ENCODE measurements at regions not wholly inside any gene's neighbourhood (a gene's known extent, or its start where the extent isn't known, plus 50 kb on each side); places are given as distances from the start of the nearest gene placed in this dataset.

DNA sequence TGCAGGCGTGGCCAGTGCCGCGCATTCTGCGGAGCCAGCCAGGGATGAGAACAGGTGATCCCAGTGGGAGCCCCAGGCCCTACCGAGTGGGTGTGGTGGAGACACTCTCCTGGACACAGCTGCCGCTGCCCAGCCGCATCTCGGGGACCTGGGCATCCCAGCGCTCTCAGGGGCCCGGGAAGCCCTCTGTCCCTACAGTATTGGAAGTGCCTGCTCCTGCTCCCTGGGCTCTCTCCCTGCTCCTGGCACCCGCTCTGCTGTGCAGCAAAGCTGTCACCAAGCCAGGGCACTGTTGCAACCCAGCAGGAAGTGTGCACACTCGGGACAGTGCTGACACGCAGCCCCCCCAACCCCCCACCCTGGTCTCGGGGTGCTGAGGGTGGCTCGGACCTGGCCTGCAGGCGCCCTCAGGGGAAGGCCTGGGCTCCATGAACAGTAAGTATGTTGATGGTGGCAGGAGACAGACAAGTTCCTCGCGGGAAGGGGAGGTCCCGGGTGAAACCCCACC is 1177.4 kb upstream of the GBE1 start:
- DNase-seq: no peak

DNA sequence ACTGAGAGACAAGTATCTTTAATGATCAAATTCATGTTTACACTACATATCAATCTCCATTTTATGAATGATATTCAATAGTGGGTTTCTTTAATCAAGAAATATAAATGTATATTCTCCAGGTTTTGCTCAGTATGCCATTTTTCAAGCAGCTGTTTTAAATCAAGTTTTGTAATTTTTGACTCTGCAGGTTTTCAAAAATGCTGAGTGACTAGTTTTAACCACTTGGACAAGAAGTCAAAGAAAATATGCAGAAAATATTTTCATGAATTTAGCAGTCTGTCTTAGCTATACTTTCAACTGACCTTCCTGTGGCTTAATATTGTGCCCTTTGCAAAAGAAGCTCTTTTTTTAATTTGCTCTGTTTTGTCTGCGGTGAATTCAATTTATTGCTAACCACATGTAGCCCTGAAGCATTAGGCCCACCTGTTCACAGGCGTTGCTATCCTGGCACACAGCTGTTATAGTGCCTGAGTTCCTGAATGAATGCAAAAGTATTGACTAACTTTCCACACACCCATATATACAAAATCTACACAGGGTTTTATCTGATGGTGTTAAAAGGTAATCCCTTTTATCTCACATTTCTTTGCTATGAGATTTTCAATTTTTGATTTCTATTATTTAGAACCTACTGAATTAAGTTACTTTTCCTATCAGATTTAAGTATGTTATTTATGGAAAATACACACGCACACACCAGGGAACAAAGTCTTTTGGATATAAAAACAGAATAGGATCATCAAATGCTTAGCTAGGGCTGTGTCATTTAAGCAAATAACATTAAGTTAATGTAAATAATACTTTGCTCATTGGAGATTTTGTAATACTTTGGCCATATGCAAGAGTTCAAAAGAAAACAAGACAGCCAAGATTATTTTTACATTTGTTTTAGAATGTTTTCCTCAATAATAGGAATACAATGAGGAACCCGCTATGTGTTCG is 1166.1 kb upstream of the GBE1 start:
- no peak for DNase-seq

DNA sequence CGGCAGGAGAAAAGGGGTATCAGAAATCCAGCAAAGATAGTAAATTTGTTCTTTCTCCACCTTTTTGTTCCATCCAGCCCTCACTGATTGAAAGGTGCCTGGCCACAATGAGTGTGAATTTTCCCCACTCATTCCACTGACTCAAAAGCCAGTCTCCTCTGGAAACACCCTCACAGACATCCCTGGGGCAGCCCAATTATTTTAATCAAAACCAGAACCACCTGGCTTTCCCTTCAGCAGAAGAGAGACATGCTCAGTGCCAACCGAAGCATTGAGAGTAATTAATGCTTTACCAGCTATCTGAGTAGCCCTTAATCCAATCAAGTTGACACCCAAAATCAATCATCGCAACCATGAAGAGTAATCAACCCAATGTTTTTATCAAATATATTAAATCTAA is 1129.6 kb upstream of the GBE1 start:
- DNase-seq: no peak

DNA sequence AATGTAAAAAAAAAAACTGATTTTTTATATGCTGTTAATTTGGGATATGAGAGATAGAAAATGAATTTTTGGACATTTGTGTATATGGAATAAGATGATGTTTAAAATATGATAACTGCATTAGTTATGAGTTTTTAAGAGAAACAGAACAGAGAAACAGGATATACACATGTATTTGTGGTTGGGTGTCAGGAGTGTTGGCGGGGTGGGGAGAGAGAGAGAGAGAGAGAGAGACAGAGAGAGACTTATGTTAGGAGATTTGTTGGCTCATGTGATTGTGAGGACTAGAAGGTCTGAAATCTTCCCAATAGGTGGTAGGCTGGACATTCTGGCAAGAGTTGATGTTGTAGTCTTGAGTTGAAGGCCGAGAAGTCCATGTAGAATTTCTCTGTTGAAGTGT is 1121.6 kb upstream of the GBE1 start:
- no peak for DNase-seq

DNA sequence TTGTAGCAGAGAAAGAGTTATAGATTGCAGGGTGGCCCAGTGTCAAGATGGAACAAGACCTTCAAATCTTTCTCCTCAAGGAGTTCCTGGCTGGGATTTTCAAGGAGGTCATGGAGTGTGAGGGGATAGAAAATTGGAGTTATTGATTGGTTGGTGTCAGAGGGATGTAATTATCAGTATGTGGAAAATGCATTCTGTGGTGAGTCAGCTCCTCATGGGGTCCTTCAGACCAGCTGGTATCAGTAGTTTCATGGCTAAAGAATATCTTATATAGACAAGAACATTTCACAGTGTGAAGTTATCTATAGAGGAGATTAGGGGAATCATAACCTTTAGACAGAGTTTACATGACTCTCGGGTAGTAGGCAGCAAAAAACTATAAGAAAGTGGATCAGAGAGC is 1114.0 kb upstream of the GBE1 start:
- DNase-seq: no peak

DNA sequence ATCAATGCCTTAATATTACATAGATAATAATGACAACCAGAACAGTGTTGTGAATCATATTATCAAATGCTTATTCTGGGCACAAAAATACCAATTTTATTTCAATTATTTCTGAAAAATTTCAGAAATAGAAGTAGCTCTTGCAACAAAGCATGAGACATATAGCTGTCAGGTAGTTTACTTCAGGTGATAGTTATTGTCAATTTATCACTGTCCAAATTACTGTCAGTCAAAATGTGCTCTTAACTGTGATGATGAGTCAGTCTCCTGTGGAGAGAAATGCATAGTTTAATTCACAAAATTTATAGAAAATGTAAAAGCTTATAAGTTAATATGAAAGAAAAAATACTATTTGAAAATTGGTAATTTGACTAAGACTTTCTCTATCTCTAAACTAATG is 1078.4 kb upstream of the GBE1 start:
- DNase-seq: no peak

DNA sequence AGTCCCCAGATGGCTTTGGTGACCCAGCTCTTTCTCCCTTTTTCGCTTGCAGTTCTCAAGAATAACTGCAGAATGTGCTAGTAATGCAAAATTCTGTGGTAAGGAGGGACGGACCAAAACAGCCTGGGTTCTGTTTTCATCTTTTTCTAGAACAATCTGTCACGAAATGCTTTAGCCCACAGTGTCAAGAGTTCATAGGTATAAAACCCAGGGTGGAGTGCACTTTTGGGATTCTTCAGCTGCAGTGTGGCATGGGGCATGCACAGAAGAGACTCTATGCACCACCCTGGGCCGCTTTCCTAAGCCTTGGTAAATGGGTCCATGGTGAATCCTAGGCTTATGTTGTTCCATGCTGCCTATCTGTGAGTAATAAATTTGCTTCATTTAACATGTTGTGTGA is 1072.7 kb upstream of the GBE1 start:
- DNase-seq: no peak

DNA sequence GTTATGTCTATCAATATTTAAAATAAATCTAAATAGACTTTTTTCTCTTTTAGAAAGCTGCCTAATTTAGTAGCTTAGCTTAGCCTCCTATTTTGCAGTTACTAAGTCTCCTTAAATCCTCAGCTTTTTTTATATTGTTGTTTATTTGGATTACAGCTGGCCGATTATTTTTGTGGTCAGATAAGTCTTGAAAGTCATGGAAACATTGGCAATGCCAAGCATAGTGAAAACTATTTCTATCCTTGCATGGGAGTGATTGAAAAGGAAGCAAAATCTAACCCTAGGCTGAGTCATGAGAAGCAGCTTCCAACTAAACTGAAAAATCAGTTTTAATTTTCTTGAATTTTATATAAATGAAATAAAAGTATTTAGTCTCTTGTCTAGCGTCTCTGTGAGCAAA is 1063.0 kb upstream of the GBE1 start:
- DNase-seq: no peak

DNA sequence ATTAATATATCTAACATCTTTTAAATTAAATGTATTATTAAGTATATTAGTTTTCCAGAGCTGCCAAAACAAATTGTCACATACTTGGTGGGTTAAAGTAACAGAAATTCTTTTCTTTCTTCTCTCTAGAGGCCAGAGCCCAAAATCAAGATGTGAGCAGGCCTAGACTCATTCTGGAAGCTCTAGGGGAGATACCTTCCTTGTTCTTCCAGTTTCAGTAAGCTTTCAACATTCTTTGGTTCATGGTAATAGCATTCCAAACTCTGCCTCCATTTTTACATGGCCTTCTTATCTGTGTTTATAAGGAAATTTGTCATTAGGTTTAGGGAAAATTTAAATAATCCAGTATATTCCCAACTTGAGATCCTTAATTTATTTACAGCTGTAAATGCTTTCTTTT is 1054.6 kb upstream of the GBE1 start:
- no peak for DNase-seq

DNA sequence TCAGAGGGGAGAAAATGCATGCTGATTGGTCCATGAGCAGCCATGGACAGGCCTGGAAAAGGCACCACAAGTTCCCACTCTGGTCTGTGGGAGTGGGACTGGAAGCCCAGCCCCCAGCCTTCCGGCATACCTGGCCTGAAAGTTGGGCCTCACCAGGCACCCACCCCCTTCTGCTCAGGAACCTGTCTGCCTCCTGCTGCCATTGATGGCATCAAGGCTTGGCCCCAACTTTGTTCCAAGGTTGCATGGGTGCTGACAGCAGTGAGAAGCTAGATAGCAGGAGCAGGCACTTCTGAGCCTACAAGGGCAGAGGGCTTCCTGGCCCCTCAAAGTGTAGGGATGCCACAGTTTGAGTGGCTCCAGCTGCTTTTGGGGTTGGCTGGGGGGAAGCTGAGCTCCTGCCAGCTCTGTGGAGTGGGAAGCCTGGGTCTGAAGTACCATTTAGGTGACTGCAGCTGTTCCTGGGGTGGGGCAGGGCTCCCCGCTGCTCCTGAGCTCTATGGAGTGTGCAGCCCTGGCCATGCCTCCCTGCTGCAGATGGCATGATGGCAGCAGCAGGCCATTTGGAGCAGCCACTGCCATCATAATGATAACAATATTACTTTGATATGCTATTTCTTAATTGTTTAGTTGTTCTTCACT is 1054.1 kb upstream of the GBE1 start:
- no peak for DNase-seq

DNA sequence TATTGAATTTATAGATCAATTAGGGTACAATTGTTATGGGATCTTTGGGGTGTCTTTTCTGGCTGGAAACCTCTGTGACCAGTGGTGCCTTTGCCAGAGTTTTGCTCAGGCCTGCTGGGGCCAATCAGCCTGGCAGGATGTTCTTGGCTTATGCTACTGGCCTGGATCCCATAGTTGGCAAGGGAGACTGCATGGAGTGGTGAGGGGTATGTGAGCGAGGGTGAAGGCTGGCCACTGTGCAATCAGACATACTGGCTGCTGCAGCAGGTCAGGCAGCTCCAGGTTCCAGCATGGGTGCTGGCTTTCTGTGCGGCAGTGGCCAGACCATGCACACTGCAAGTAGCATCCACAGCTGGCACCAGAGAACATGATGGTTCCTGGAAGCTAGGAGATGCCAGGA is 1053.2 kb upstream of the GBE1 start:
- DNase-seq: no peak

DNA sequence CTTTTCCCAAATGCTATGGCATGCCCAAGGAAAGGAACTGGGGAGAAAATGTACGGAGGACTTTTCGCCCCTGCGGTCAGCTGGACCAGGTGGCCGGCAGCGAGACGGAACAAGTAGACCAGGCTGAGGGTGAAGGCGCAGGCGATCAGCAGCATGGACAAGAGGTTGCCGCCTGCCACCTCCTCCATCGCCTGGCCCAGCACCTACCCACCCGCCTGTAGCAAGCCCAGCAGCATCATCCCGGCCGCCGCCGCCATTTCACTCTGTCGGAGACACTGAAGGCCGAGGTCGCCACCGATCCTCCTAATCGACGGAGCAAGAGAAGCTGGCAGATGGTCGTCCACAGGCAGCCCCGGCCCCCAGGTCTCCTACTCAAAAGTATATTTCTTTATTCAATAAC is 1046.3 kb upstream of the GBE1 start:
- no peak for DNase-seq

DNA sequence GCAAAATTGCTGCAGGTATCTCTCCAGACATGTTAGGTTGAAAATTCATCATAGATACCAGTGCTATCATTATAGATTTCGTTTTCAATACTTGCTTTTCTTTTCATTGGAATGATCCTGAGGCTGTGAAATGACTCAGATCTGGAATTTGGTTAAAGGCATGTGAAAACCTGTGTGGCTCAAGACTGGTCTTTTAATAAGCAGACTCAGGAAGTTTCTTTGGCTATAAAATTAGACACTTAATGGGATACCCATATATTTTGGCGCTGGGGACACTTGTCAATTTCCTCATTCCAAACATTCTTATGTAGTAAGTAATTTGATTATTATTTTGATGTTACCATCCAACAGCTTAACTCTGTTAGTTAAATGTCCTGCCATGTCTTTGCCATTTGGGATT is 1041.1 kb upstream of the GBE1 start:
- no peak for DNase-seq

DNA sequence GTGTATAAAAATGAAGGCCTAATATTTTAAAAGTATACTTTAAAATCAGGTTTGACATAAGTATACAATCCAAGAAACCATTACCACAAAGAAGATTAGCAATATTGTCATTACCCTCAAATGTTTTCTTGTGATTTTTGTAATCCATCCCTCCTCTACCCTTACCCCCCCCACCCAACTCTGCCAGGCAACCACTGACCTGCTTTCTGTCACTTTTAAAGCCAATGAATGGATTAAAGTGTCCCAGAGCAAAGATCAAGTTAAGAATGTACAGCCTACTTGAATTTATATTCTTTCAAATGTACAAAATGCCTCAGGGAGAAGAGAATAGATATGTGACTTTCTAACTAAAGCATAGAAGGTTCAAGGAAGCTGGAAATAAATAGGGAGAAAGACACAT is 1038.8 kb upstream of the GBE1 start:
- DNase-seq: no peak

DNA sequence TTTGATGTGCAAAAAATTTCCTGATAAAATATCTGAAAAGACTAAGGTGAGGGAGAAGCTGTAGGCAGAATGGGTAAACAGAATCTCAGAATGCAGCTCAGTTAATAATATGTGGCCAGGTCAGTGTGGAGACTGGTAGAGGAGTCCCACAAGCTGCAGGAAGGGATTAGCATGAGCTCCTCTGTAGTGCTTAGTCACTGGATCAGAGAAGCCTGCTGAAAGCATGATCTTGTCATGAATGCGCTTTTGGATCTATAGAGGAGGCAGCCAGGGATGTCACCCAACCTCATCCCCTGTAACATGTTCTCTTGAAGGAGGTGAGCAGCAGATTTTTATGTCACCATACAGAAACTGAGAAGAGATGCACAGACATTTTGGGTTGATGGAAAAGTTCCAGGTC is 1035.3 kb upstream of the GBE1 start:
- DNase-seq: no peak

DNA sequence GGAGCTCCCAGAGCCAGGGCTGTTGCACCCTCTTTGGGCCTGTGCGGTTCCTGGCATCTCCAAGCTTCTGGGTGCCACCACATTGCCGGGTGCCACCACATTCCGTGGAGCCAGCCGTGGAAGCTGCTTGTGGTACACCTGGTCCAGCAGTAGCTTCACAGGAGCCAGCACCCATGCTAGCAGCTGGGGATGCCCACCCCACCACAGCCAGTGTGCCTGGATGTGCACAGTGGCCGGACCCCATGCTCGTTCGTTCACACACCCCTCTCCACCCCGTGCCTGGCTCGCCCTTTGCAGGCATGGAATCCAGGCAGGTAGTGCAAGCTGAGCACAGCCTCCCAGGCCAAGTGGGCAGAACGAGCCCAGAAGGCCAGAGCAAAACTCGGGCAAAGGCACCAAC is 1029.8 kb upstream of the GBE1 start:
- DNase-seq: no peak

DNA sequence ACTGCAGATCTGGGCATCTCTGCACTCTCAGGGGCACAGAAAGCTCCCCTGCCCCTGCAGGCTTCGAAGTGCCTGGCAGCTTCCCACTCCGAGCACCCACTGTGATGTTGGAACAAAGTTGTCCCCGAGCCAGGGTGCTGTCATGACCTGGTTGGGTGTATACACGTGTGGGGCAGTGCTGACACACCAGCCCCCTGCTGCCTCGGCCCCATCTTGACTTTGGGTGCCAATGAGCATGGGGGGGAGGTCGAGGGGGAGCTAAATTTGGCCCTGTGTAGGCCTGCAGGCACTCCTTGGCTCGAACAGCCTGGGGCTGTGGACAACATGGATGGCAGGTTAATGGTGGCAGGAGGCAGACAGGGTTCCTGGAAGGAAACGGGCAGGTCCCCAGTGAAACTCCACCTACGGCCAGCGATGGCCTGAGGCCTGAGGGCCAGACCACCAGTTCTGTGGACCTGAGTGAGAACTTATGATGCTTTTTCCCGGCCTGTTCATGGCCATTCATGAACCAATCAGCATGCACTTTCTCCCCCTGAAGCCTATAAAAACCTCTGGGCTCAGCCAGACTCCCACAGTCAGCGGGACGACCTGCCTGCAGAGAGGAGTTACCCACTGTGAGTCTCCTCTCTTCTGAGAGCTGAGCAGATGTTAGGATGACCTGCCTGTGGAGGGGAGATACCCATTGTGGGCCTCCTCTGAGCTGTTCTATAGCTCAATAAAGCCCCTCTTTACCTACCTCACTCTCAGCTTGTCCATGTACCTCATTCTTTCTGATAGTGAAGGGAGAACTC is 1029.1 kb upstream of the GBE1 start:
- no peak for DNase-seq

DNA sequence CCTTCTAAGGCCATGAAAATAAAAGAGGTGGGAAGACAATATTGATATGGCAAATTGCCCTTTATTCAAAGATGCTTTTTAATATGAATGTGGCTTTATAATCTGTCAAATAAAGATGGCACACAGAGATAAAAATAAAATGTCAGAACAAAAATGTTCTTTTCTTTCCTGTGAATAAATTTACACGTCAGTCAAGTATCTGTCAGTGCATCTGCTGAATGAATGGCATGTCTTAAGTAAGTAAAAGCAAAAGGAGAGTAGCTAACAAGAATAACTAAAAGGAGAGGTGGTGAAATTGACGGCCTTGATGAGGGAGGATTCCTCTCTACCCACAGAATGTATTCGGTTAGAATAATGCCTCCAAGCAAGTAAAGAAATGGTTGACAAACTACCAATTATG is 1021.7 kb upstream of the GBE1 start:
- no peak for DNase-seq

DNA sequence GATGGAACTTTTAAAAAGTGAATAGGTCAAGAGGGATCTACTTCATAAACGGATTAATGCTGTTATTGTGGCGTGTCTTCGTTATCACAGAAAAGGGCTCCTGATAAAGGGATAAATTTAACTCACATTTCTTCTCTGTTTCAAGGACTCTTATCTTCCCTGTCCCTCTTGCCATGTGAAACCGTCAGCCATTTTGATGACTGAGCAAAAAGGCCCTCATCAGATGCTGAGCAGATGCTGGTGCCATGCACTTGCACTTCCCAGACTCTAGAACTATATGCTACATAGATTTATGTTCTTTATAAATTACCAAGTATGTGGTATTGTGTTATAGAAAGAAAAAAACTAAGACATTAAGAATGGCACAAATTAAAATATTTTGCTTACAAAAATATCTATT is 1011.8 kb upstream of the GBE1 start:
- DNase-seq: no peak

DNA sequence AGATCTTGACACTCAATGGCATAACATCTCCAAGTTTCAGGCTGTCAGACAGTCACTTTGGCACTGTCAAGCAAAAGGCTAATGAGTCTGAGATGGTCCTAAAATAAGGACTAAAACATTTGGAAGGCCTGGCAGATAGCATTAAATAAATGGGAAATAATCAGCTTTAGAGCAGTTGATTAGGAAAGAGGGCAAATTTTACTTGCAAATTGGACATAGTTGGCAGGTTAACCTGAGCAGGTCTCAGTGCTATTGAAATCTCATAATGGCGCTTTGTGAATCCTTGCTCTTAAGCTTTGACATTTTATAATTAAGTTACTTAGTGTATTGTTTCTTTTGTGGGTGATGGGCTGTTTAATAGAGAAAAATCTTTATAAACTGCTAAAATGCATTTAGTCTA is 1003.1 kb upstream of the GBE1 start:
- DNase-seq: no peak

DNA sequence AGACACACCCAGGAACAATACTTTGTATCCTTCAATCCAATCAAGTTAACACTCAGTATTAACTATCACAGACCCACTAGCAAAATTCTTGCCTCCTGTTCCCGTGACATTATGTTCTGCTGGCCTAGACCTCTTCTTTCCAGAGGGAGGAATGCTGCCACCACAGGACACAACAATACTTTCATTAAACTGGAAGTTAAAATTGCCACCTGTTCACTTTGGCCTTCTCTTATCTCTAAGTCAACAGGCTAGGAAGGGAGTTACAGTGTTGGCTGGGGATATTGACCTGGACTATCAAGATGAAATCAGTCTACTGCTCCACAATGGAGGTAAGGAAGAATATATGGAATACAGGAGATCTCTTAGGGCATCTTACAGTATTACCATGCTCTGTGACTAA is 1000.4 kb upstream of the GBE1 start:
- DNase-seq: no peak

DNA sequence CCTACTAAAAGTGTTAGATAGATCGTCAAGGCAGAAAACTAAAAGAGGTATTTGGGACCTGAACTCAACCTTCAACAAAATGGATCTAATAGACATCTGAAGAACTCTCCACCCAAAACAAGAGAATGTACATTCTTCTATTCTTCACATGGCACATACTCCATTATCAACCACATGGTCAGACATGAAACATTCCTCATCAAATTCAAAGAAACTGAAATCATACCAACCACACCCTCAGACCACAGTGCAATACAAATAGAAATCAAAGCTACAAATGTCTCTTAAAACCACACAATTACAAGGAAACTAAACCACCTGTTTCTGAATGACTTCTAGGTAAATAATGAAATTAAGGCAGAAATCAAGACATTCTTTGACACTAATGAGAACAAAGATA is 984.1 kb upstream of the GBE1 start:
- no peak for DNase-seq

DNA sequence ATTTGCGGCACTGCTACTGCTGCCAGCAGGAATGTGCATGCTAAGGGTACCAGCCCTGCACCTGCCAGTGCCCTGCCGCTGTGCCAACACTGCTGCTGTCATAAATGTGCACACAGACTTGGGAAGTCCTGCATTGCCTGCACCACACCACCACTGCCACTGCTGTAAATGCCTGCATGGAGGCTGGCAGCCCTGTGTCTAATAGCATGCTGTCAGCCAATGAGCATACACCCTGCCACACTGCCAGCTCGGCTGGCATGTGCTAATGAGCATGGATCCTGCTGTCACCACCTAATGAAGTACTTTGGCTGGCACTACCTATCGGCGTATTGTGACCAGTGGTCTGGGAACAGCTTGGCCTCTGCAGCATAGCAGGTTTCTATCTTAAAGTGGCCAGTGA is 981.8 kb upstream of the GBE1 start:
- DNase-seq: no peak

DNA sequence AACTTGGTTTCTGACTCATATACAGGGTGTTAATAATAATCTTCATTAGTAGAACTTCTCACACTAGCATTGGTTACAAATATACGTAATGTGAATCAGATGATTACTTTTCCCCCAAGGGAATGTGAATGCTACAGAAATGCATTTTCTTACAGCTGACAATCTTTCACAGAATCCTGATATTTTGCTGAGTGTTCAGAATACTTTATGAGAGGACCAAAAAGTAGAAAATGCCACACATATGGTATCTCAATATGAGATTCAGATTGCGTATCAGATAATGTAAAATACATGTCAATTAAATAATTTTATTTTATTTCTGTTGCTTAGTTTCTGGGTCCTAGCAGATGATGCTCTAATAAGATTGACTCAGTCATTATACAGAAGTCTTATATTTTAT is 979.9 kb upstream of the GBE1 start:
- no peak for DNase-seq
